Heart left ventricle (tissue), 13 donors: ENCODE measurements at regions not wholly inside any gene's neighbourhood (a gene's known extent, or its start where the extent isn't known, plus 50 kb on each side); places are given as distances from the start of the nearest gene placed in this dataset.

Experiments used
- CTCF ChIP-seq, 12 donors: fragments of 200-600 bp; sonication (generic) in 4 of 12; IDR thresholded peaks; one replicate each; pipeline versions ENCODE4 v1.5.0 to v1.8.0; 2018 to 2022; ENCODE audit warnings: antibody characterized with exemption in 12 of 12, mild to moderate bottlenecking in 5 of 12
- POLR2A ChIP-seq, 2 donors: fragments of 450-650 bp; IDR thresholded peaks; one replicate each; pipeline ENCODE4 v1.6.1; 2017; ENCODE audit warnings: antibody characterized with exemption in 2 of 2, mild to moderate bottlenecking in 2 of 2, moderate library complexity in 2 of 2
- donor health status: ischemic (EF 13 %, LVEDD 7.1; RV severe dilation, severe dysfunction).
- donor health status: DM: no; HTN: yes; CAD: no.
- donor health status: DM: no; HTN: no; CAD: no.
- donor health status: ischemic (EF 25% LVEDD 6.9; RV normal size, moderate dysfunction).
- donor health status: ischemic (EF 25% LVEDD 5.7; RV mildly dilated, moderate dysfunction).
- donor health status: ischemic (EF 35%, LVEDD 5.7; RV mildly dilated, moderate dysfunction).
- donor health status: nonischemic (EF 11% LVEDD 7.7; RV severe dilation, severe dysfunction).
- donor health status: DM: yes; HTN: yes; CAD: no.
- donor health status: PGD.
- donor health status: ischemic (EF 29% LVEDD 5.4; RV normal size, mild dysfunction).
- donor health status: nonischemic (EF 23%, LVEDD 6.1; RV moderate dilation, normal function).

- TF ChIP-seq POLR2A (IDR thresholded peaks at IDR 0.05) = no peak
- TF ChIP-seq CTCF (IDR thresholded peaks at IDR 0.05) = no peak
Measured at GRCh38 chr5:87850843-87851242, 417.8 kb downstream of the TMEM161B start.
